Uterus (tissue), 3 donors: ENCODE measurements at regions not wholly inside any gene's neighbourhood (a gene's known extent, or its start where the extent isn't known, plus 50 kb on each side); places are given as distances from the start of the nearest gene placed in this dataset.

Source experiments
- DNase-seq, 2 donors: peaks; one replicate each; pipeline ENCODE4 v3.0.0-alpha.2; 2019 to 2020
- H3K27ac ChIP-seq, 2 donors: fragments of 200-600 bp; sonication (generic); 1 replicate in 1 of 2; 2 replicates in 1 of 2; pipeline ENCODE4 v1.5.1; 2016 to 2018
- H3K27me3 ChIP-seq, 2 donors: fragments of 200-600 bp; sonication (generic); one replicate each; pipeline ENCODE4 v1.5.1; 2018 to 2019; ENCODE audit warnings: control low read depth in 1 of 2
- H3K36me3 ChIP-seq, 2 donors: fragments of 200-600 bp; sonication (generic); one replicate each; pipeline ENCODE4 v1.5.1; 2019; ENCODE audit warnings: control low read depth in 1 of 2
- H3K4me1 ChIP-seq, 2 donors: fragments of 200-600 bp; sonication (generic); one replicate each; pipeline ENCODE4 v1.5.1; 2018 to 2019; ENCODE audit warnings: control low read depth in 1 of 2
- H3K4me3 ChIP-seq, 2 donors: fragments of 200-600 bp; sonication (generic); 1 replicate in 1 of 2; 2 replicates in 1 of 2; pipeline ENCODE4 v1.5.1; 2018 to 2019; ENCODE audit warnings: mild to moderate bottlenecking in 1 of 2
- H3K9me3 ChIP-seq, 2 donors: fragments of 200-600 bp; sonication (generic); one replicate each; pipeline ENCODE4 v1.5.1; 2019; ENCODE audit warnings: control low read depth in 1 of 2
- CTCF ChIP-seq, 4 experiments: fragments of 200-600 bp in 2 of 4; fragments of 450-650 bp in 2 of 4; sonication (generic) in 2 of 4; IDR thresholded peaks; one replicate each; pipeline ENCODE4 v1.5.1; 2016 to 2019; ENCODE audit warnings: antibody characterized with exemption in 4 of 4, mild to moderate bottlenecking in 2 of 4, moderate library complexity in 1 of 4
- POLR2A ChIP-seq, 2 donors: fragments of 450-650 bp; IDR thresholded peaks; one replicate each; pipeline ENCODE4 v1.6.1; 2016; ENCODE audit warnings: antibody characterized with exemption in 2 of 2, mild to moderate bottlenecking in 1 of 2, moderate library complexity in 1 of 2
- intact Hi-C: fragments of 100-400 bp; cut with DNase I; formaldehyde crosslinking; loops from one replicate; pipeline ENCODE4 v1.15.1; 2023; ENCODE audit warnings: low total_unique reads
- donor health status: DM: yes; HTN: yes; CAD: no.

GRCh38 chr7:15848362-15848761 is 161.9 kb upstream of the MEOX2 start:
- Histone ChIP-seq H3K36me3 (no peaks in the 10 kb centered on the region), H3K4me1 (no peaks in the 10 kb centered on the region)
- intact Hi-C loops, result no loop called here

GRCh38 chr7:15845868-15846267 is 159.4 kb upstream of the MEOX2 start:
- Histone ChIP-seq H3K4me3 (no peak overlapping the region), H3K9me3 (no peaks in the 10 kb centered on the region), H3K27me3 (no peaks in the 10 kb centered on the region), H3K27ac (no peak overlapping the region), H3K36me3 (no peaks in the 10 kb centered on the region), H3K4me1 (no peaks in the 10 kb centered on the region)
- no peak for DNase-seq
- TF ChIP-seq CTCF (IDR thresholded peaks at IDR 0.05), result no peak
- no peak for TF ChIP-seq POLR2A (IDR thresholded peaks at IDR 0.05)
- intact Hi-C loops, result no loop called here

More at GRCh38 chr7:15848362-15848761, 161.9 kb upstream of the MEOX2 start:
- DNase-seq, result no peak
- TF ChIP-seq CTCF (IDR thresholded peaks at IDR 0.05), result no peak
- H3K4me3 ChIP-seq, result no peak overlapping the region
- no peaks in the 10 kb centered on the region for H3K9me3 ChIP-seq
- peak overlapping the region; percentile 17 to 41 for H3K27ac ChIP-seq
- H3K27me3 ChIP-seq, result no peaks in the 10 kb centered on the region

- Histone ChIP-seq H3K27me3 (no peaks in the 10 kb centered on the region), H3K4me1 (no peaks in the 10 kb centered on the region), H3K36me3 (no peaks in the 10 kb centered on the region), H3K9me3 (no peaks in the 10 kb centered on the region), H3K4me3 (no peak overlapping the region), H3K27ac (no peak overlapping the region)
- TF ChIP-seq POLR2A (IDR thresholded peaks at IDR 0.05) (no peak), CTCF (IDR thresholded peaks at IDR 0.05) (no peak)
- no peak for DNase-seq
- intact Hi-C loops, result no loop called here
Measured at GRCh38 chr7:15845461-15845860, 159.0 kb upstream of the MEOX2 start.

- intact Hi-C loops, result no loop called here
- TF ChIP-seq POLR2A (IDR thresholded peaks at IDR 0.05) (no peak), CTCF (IDR thresholded peaks at IDR 0.05) (no peak)
- H3K4me3 ChIP-seq, result peak overlapping the region; percentile 17 to 31
- H3K9me3 ChIP-seq, result no peaks in the 10 kb centered on the region
- H3K27ac ChIP-seq, result peak overlapping the region; percentile 61 to 78
- peak; percentile 40 to 58 for DNase-seq
- no peaks in the 10 kb centered on the region for H3K36me3 ChIP-seq
- H3K4me1 ChIP-seq, result no peaks in the 10 kb centered on the region
- H3K27me3 ChIP-seq, result no peaks in the 10 kb centered on the region
Measured at GRCh38 chr7:15839416-15840100, 153.1 kb upstream of the MEOX2 start.

GRCh38 chr7:15838265-15838664 is 151.8 kb upstream of the MEOX2 start:
- no peak overlapping the region for H3K27ac ChIP-seq
- no peak for TF ChIP-seq CTCF (IDR thresholded peaks at IDR 0.05)
- TF ChIP-seq POLR2A (IDR thresholded peaks at IDR 0.05), result no peak
- no peak for DNase-seq
- H3K36me3 ChIP-seq, result no peaks in the 10 kb centered on the region
- intact Hi-C loops, result no loop called here
- no peaks in the 10 kb centered on the region for H3K4me1 ChIP-seq
- H3K4me3 ChIP-seq, result no peak overlapping the region
- no peaks in the 10 kb centered on the region for H3K27me3 ChIP-seq
- no peaks in the 10 kb centered on the region for H3K9me3 ChIP-seq
